ENCODE measurements at regions not wholly inside any gene's neighbourhood (a gene's known extent, or its start where the extent isn't known, plus 50 kb on each side); places are given as distances from the start of the nearest gene placed in this dataset.

GRCh38 chr12:97005174-97005573 is 98.1 kb downstream of the NEDD1 start:
- no peak overlapping the region for H3K4me3 Mint-ChIP-seq
- peaks cover 14% of the 10 kb centered on the region for H3K27me3 Mint-ChIP-seq
- CTCF ChIA-PET, result no interaction called here
- no peaks in the 10 kb centered on the region for H3K4me1 Mint-ChIP-seq
- DNase-seq, result no peak
- intact Hi-C loops (cut with DNase I, micrococcal nuclease), result no loop called here
- POLR2A ChIA-PET, result no interaction called here
- no peaks in the 10 kb centered on the region for H3K36me3 Mint-ChIP-seq (ENCODE audit: low read depth)
- no peaks in the 10 kb centered on the region for H3K9me3 Mint-ChIP-seq (ENCODE audit: low read depth)
- ATAC-seq, result no peak
- H3K27ac Mint-ChIP-seq, result no peak overlapping the region

DNA sequence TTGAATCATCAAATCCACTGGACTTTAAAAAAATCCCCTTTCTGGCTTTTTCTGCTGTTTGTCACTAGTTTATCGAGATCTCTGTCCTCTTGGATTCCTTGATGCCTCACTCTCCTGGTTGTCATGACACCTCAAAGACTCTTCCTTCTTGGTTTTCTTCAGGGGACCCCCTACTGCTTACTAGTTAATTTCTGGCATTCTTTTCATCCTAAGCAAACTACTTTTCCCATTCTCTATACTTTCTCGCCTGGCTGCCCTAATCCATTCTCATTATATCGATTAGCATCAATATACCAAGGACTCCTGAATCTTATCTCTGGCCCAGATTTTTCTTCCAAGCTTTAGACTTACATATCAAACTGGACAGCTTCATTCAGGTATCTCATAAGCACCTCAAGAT is 98.6 kb downstream of the NEDD1 start:
- no peak for ATAC-seq
- peaks cover 14% of the 10 kb centered on the region for H3K27me3 Mint-ChIP-seq
- ChIA-PET CTCF (no interaction called here), POLR2A (no interaction called here)
- H3K9me3 Mint-ChIP-seq (ENCODE audit: low read depth), result no peaks in the 10 kb centered on the region
- intact Hi-C loops (cut with DNase I, micrococcal nuclease), result no loop called here
- no peaks in the 10 kb centered on the region for H3K36me3 Mint-ChIP-seq (ENCODE audit: low read depth)
- H3K27ac Mint-ChIP-seq, result no peak overlapping the region
- no peak overlapping the region for H3K4me3 Mint-ChIP-seq
- no peaks in the 10 kb centered on the region for H3K4me1 Mint-ChIP-seq
- DNase-seq, result no peak

GRCh38 chr12:97006585-97006984 is 99.5 kb downstream of the NEDD1 start:
- Mint-ChIP-seq H3K9me3 (ENCODE audit: low read depth) (no peaks in the 10 kb centered on the region), H3K36me3 (ENCODE audit: low read depth) (no peaks in the 10 kb centered on the region), H3K4me3 (no peak overlapping the region), H3K27me3 (peaks cover 13% of the 10 kb centered on the region), H3K4me1 (no peaks in the 10 kb centered on the region), H3K27ac (no peak overlapping the region)
- intact Hi-C loops (cut with DNase I, micrococcal nuclease), result no loop called here
- DNase-seq (no peak), ATAC-seq (no peak)
- POLR2A ChIA-PET, result no interaction called here
- CTCF ChIA-PET, result no interaction called here

GRCh38 chr12:97016163-97016562 is 109.1 kb downstream of the NEDD1 start:
- no peak overlapping the region for H3K27ac Mint-ChIP-seq
- peaks cover 19% of the 10 kb centered on the region for H3K27me3 Mint-ChIP-seq
- ChIA-PET CTCF (no interaction called here), POLR2A (no interaction called here)
- H3K9me3 Mint-ChIP-seq (ENCODE audit: low read depth), result peaks cover 9% of the 10 kb centered on the region
- no peaks in the 10 kb centered on the region for H3K36me3 Mint-ChIP-seq (ENCODE audit: low read depth)
- no peak overlapping the region for H3K4me3 Mint-ChIP-seq
- no peaks in the 10 kb centered on the region for H3K4me1 Mint-ChIP-seq
- intact Hi-C loops (cut with DNase I, micrococcal nuclease), result no loop called here
- DNase-seq (no peak), ATAC-seq (no peak)

GRCh38 chr12:97017213-97017612 is 110.2 kb downstream of the NEDD1 start:
- ChIA-PET CTCF (no interaction called here), POLR2A (no interaction called here)
- no peak overlapping the region for H3K4me3 Mint-ChIP-seq
- H3K27me3 Mint-ChIP-seq, result peaks cover 17% of the 10 kb centered on the region
- no peaks in the 10 kb centered on the region for H3K4me1 Mint-ChIP-seq
- peaks cover 9% of the 10 kb centered on the region for H3K9me3 Mint-ChIP-seq (ENCODE audit: low read depth)
- DNase-seq (no peak), ATAC-seq (no peak)
- H3K27ac Mint-ChIP-seq, result no peak overlapping the region
- intact Hi-C loops (cut with DNase I, micrococcal nuclease), result no loop called here
- H3K36me3 Mint-ChIP-seq (ENCODE audit: low read depth), result no peaks in the 10 kb centered on the region

GRCh38 chr12:97022536-97023230 is 115.6 kb downstream of the NEDD1 start:
- intact Hi-C loops (cut with DNase I, micrococcal nuclease), result no loop called here
- no peaks in the 10 kb centered on the region for H3K9me3 Mint-ChIP-seq (ENCODE audit: low read depth)
- no peak overlapping the region for H3K4me3 Mint-ChIP-seq
- no peak overlapping the region for H3K27ac Mint-ChIP-seq
- CTCF ChIA-PET, result interaction anchor here (0.9 kb wide), 1 partner anchor 12 kb away, joined by 4 read pairs; no protein-coding TSS in a partner anchor
- no peak for DNase-seq
- no peak for ATAC-seq
- H3K27me3 Mint-ChIP-seq, result peaks cover 4% of the 10 kb centered on the region
- POLR2A ChIA-PET, result no interaction called here
- no peaks in the 10 kb centered on the region for H3K36me3 Mint-ChIP-seq (ENCODE audit: low read depth)
- H3K4me1 Mint-ChIP-seq, result no peaks in the 10 kb centered on the region

DNA sequence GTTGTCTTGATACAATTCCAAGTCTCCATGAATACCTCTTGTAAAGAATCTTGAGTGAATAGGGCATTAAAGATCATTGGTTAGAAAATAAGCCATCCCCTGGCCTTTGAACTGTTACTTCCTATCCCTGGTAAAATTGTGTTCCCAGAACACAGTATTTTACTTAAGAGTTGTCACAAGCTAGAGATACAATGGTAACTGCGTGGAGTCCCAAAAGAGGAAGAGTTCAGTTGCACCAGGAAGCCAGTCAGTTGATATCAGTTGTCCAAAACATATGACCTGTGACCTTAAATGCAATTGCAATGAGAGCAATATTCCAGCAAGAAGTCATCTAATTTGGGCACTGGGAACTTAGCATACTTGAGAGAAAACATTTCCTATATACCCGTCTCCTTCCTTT is 117.3 kb downstream of the NEDD1 start:
- no peaks in the 10 kb centered on the region for H3K36me3 Mint-ChIP-seq (ENCODE audit: low read depth)
- peaks cover 4% of the 10 kb centered on the region for H3K27me3 Mint-ChIP-seq
- ChIA-PET POLR2A (no interaction called here), CTCF (no interaction called here)
- no peaks in the 10 kb centered on the region for H3K4me1 Mint-ChIP-seq
- H3K27ac Mint-ChIP-seq, result no peak overlapping the region
- DNase-seq (no peak), ATAC-seq (no peak)
- no peaks in the 10 kb centered on the region for H3K9me3 Mint-ChIP-seq (ENCODE audit: low read depth)
- intact Hi-C loops (cut with DNase I, micrococcal nuclease), result no loop called here
- H3K4me3 Mint-ChIP-seq, result no peak overlapping the region

DNA sequence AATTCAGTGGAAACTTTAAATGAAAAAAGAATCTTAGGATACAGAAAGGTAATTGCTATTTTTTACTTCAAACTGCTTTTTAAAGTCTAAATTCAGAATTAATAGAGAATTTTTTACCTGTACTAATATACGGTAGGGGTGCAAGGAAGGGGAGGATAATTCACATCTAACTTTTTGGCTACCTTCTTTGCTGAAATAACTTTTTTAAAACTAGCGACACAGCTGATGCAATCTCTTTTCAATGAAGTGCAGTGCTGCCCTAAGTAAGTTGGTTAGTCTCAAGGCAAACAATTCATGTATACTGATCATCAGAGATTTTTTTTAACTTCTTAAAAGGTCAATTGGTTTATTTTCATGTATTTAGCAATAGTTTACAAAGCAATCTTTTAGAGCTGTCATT is 119.8 kb downstream of the NEDD1 start:
- Mint-ChIP-seq H3K27me3 (peaks cover 2% of the 10 kb centered on the region), H3K4me1 (no peaks in the 10 kb centered on the region), H3K4me3 (no peak overlapping the region), H3K27ac (no peak overlapping the region), H3K9me3 (ENCODE audit: low read depth) (no peaks in the 10 kb centered on the region), H3K36me3 (ENCODE audit: low read depth) (no peaks in the 10 kb centered on the region)
- no peak for ATAC-seq
- intact Hi-C loops (cut with DNase I, micrococcal nuclease), result no loop called here
- ChIA-PET POLR2A (no interaction called here), CTCF (no interaction called here)
- DNase-seq, result no peak

- no peak for DNase-seq
- ChIA-PET POLR2A (no interaction called here), CTCF (no interaction called here)
Observed at GRCh38 chr12:97027482-97027881, 120.4 kb downstream of the NEDD1 start.

GRCh38 chr12:97038131-97038530 is 131.1 kb downstream of the NEDD1 start:
- H3K36me3 Mint-ChIP-seq (ENCODE audit: low read depth), result no peaks in the 10 kb centered on the region
- H3K4me3 Mint-ChIP-seq, result no peak overlapping the region
- no peak for ATAC-seq
- no peak overlapping the region for H3K27ac Mint-ChIP-seq
- CTCF ChIA-PET, result no interaction called here
- no peaks in the 10 kb centered on the region for H3K4me1 Mint-ChIP-seq
- DNase-seq, result no peak
- intact Hi-C loops (cut with DNase I, micrococcal nuclease), result no loop called here
- POLR2A ChIA-PET, result no interaction called here
- H3K9me3 Mint-ChIP-seq (ENCODE audit: low read depth), result no peaks in the 10 kb centered on the region
- H3K27me3 Mint-ChIP-seq, result peaks cover 7% of the 10 kb centered on the region

More at GRCh38 chr12:97027482-97027881, 120.4 kb downstream of the NEDD1 start:
- peaks cover 2% of the 10 kb centered on the region for H3K27me3 Mint-ChIP-seq
- H3K4me1 Mint-ChIP-seq, result no peaks in the 10 kb centered on the region
- no peaks in the 10 kb centered on the region for H3K36me3 Mint-ChIP-seq (ENCODE audit: low read depth)
- no peak overlapping the region for H3K4me3 Mint-ChIP-seq
- H3K27ac Mint-ChIP-seq, result no peak overlapping the region
- no peak for ATAC-seq
- intact Hi-C loops (cut with DNase I, micrococcal nuclease), result no loop called here
- no peaks in the 10 kb centered on the region for H3K9me3 Mint-ChIP-seq (ENCODE audit: low read depth)

DNA sequence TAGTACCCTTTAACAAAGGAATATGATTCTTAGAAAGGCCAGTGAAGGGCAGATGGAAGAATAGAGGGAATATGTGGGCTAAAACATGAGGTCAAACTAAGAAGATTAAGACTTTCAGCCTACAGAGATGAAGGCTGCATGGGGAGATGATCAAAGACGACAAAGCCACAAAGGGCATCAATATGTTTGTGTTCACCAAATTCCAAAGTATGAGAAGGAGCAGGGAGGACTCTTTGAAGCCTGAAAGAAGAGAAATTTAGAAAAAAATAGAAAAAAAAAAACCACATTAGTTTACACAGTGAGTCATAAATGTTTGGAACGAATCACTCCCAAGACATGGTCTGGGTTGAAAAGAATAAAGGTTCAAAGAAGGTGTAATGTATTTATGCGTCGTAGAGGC is 131.8 kb downstream of the NEDD1 start:
- CTCF ChIA-PET, result no interaction called here
- intact Hi-C loops (cut with DNase I, micrococcal nuclease), result no loop called here
- Mint-ChIP-seq H3K4me3 (no peak overlapping the region), H3K27ac (no peak overlapping the region), H3K36me3 (ENCODE audit: low read depth) (no peaks in the 10 kb centered on the region), H3K4me1 (no peaks in the 10 kb centered on the region), H3K27me3 (peaks cover 7% of the 10 kb centered on the region), H3K9me3 (ENCODE audit: low read depth) (no peaks in the 10 kb centered on the region)
- no peak for ATAC-seq
- POLR2A ChIA-PET, result no interaction called here
- no peak for DNase-seq

DNA sequence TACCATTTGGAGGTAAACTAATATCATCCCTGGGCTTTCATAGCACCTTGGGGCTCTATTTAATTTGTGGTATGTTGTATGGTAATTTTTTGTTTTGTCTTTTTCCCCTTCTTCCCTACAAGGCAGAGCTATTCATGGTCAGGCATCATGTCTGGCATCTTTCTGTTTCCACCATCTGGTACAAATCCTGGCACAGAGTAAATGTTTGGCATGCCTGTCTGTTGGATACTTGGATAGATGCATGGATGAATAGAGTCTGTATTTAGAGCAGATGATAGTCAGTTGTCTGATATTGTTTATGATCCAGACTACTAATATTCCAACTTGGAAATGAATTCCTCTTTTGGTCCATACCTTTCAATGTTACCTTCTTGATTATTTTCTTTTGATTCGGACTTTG is 139.8 kb downstream of the NEDD1 start:
- H3K4me1 Mint-ChIP-seq, result no peaks in the 10 kb centered on the region
- DNase-seq (no peak), ATAC-seq (no peak)
- H3K9me3 Mint-ChIP-seq (ENCODE audit: low read depth), result no peaks in the 10 kb centered on the region
- H3K4me3 Mint-ChIP-seq, result no peak overlapping the region
- intact Hi-C loops (cut with DNase I, micrococcal nuclease), result no loop called here
- no peaks in the 10 kb centered on the region for H3K36me3 Mint-ChIP-seq (ENCODE audit: low read depth)
- H3K27me3 Mint-ChIP-seq, result peaks cover 2% of the 10 kb centered on the region
- CTCF ChIA-PET, result no interaction called here
- POLR2A ChIA-PET, result no interaction called here
- no peak overlapping the region for H3K27ac Mint-ChIP-seq

DNA sequence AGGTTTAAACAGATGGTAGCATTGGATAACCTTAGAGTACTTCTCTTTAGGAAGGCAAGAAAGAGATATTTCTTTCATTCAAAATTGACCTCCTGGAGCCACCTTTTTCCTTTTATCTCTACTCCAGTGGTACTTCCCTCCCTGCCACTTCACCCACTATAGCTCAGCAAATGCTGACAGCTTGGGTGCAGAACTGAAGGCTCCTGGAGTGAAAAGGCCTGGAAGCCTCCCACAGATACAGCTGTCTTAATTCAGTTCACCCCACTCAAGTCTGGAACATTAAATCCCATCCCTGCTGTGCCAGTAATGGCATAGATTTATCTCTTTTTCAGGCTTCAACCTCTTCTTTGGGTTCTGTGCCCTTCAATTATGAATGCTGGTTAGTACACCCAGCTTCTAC is 140.3 kb downstream of the NEDD1 start:
- intact Hi-C loops (cut with DNase I, micrococcal nuclease), result no loop called here
- DNase-seq, result no peak
- Mint-ChIP-seq H3K27me3 (peaks cover 2% of the 10 kb centered on the region), H3K4me3 (no peak overlapping the region), H3K9me3 (ENCODE audit: low read depth) (no peaks in the 10 kb centered on the region), H3K36me3 (ENCODE audit: low read depth) (no peaks in the 10 kb centered on the region), H3K27ac (no peak overlapping the region), H3K4me1 (no peaks in the 10 kb centered on the region)
- ChIA-PET POLR2A (no interaction called here), CTCF (no interaction called here)
- ATAC-seq, result no peak
